ENCODE measurements at regions not wholly inside any gene's neighbourhood (a gene's known extent, or its start where the extent isn't known, plus 50 kb on each side); places are given as distances from the start of the nearest gene placed in this dataset.

DNA sequence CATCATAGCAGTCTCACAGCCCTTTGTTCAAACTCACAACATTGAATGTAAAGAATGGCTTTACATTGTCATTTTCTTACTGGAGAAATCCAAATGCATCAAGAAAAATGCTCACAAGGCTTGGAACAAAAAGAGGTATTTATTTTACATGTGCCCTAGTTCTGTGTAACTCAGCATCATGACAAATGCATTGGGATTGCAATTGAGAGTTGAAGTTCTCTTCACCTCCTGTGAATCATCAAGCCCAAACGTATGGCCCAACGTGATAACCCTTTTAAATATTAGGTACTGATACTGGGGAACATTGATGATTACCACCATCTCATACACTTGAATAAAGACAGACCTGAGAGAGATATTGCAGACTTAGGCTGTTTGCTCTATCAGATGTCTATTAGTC is 61.6 kb downstream of the GASK1B start:
- no peak overlapping the region for H3K27ac ChIP-seq (ENCODE audit: low read depth in 1 of 2, low read length in 2 of 2)
- H3K4me1 ChIP-seq (ENCODE audit: insufficient read depth, low read length) = no peaks in the 10 kb centered on the region
- H3K36me3 Mint-ChIP-seq (ENCODE audit: low read depth) = no peaks in the 10 kb centered on the region
- TF ChIP-seq, protein P1, sequence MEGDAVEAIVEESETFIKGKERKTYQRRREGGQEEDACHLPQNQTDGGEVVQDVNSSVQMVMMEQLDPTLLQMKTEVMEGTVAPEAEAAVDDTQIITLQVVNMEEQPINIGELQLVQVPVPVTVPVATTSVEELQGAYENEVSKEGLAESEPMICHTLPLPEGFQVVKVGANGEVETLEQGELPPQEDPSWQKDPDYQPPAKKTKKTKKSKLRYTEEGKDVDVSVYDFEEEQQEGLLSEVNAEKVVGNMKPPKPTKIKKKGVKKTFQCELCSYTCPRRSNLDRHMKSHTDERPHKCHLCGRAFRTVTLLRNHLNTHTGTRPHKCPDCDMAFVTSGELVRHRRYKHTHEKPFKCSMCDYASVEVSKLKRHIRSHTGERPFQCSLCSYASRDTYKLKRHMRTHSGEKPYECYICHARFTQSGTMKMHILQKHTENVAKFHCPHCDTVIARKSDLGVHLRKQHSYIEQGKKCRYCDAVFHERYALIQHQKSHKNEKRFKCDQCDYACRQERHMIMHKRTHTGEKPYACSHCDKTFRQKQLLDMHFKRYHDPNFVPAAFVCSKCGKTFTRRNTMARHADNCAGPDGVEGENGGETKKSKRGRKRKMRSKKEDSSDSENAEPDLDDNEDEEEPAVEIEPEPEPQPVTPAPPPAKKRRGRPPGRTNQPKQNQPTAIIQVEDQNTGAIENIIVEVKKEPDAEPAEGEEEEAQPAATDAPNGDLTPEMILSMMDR (IDR thresholded peaks at IDR 0.05) = no peak
- H3K36me3 ChIP-seq (ENCODE audit: insufficient read depth, low read length) = no peaks in the 10 kb centered on the region
- no peaks in the 10 kb centered on the region for H3K27me3 Mint-ChIP-seq
- no peaks in the 10 kb centered on the region for H3K4me1 Mint-ChIP-seq (ENCODE audit: low read depth)
- no peak overlapping the region for H3K27ac Mint-ChIP-seq
- H3K9me3 ChIP-seq (ENCODE audit: control insufficient read depth in 1 of 2, insufficient read depth in 1 of 2, low read length in 2 of 2) = no peaks in the 10 kb centered on the region
- H3K27me3 ChIP-seq (ENCODE audit: control insufficient read depth in 1 of 2, insufficient read depth in 2 of 2, low read length in 2 of 2) = no peaks in the 10 kb centered on the region
- no peak overlapping the region for H3K4me3 Mint-ChIP-seq
- intact Hi-C loops (cut with DNase I, micrococcal nuclease) = no loop called here
- POLR2A ChIA-PET = no interaction called here
- ATAC-seq (ENCODE audit: poor library complexity) (no peak), DNase-seq (no peak)
- H3K9me3 Mint-ChIP-seq = no peaks in the 10 kb centered on the region
- no peak overlapping the region for H3K4me3 ChIP-seq (ENCODE audit: low read length)
- CTCF ChIA-PET = no interaction called here

DNA sequence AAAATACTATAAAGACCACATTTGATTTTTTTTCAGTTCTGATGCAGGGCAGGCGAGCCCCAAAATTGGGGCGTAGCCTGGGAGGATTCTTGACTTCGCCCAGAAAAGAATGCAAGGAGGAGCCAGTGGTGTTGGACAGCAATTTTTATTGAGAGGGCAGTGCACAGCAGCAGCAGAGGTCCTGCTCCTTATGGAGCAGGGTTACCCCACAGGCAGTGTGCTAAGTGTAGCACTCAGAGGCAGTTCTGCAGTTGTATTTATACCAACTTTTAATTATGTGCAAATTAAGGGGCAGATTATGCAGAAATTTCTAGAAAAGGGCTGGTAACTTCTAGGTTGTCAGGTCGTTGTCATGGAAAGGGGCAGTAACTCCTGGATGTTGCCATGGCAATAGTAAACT is 69.9 kb downstream of the GASK1B start:
- H3K27ac ChIP-seq (ENCODE audit: low read depth in 1 of 2, low read length in 2 of 2) = no peak overlapping the region
- no peak overlapping the region for H3K4me3 ChIP-seq (ENCODE audit: low read length)
- Mint-ChIP-seq H3K27ac (no peak overlapping the region), H3K9me3 (no peaks in the 10 kb centered on the region), H3K27me3 (no peaks in the 10 kb centered on the region), H3K4me3 (no peak overlapping the region), H3K36me3 (ENCODE audit: low read depth) (no peaks in the 10 kb centered on the region), H3K4me1 (ENCODE audit: low read depth) (no peaks in the 10 kb centered on the region)
- H3K27me3 ChIP-seq (ENCODE audit: control insufficient read depth in 1 of 2, insufficient read depth in 2 of 2, low read length in 2 of 2) = no peaks in the 10 kb centered on the region
- ATAC-seq (ENCODE audit: poor library complexity) (no peak), DNase-seq (no peak)
- CTCF ChIA-PET = no interaction called here
- TF ChIP-seq, protein P1 (IDR thresholded peaks at IDR 0.05) = no peak
- H3K36me3 ChIP-seq (ENCODE audit: insufficient read depth, low read length) = no peaks in the 10 kb centered on the region
- POLR2A ChIA-PET = no interaction called here
- intact Hi-C loops (cut with DNase I, micrococcal nuclease) = no loop called here
- no peaks in the 10 kb centered on the region for H3K4me1 ChIP-seq (ENCODE audit: insufficient read depth, low read length)
- no peaks in the 10 kb centered on the region for H3K9me3 ChIP-seq (ENCODE audit: control insufficient read depth in 1 of 2, insufficient read depth in 1 of 2, low read length in 2 of 2)

DNA sequence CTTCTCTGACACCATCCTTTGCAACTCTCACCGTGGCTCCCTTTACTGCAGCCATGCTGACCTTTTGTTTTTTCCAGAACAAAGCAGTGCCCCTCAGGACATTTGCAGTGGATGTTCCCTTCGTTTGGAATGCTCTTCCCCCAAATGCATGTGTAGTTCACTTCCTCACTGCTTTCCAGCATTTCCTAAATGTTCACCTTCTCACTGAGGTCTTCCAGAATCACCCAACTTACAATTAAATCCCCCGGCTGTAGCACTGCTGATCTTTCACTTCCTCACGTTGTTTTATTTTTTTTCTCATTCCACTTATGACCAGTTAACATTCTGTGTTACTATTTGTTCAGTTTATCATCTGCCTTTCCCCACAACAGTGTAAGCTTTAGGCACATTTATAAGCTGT is 73.1 kb downstream of the GASK1B start:
- POLR2A ChIA-PET = no interaction called here
- TF ChIP-seq, protein P1 (IDR thresholded peaks at IDR 0.05) = no peak
- CTCF ChIA-PET = no interaction called here
- DNase-seq = no peak
- Mint-ChIP-seq H3K9me3 (peaks cover 2% of the 10 kb centered on the region), H3K4me1 (ENCODE audit: low read depth) (no peaks in the 10 kb centered on the region), H3K4me3 (no peak overlapping the region), H3K27me3 (no peaks in the 10 kb centered on the region), H3K27ac (no peak overlapping the region), H3K36me3 (ENCODE audit: low read depth) (no peaks in the 10 kb centered on the region)
- Histone ChIP-seq H3K4me1 (ENCODE audit: insufficient read depth, low read length) (no peaks in the 10 kb centered on the region), H3K4me3 (ENCODE audit: low read length) (no peak overlapping the region), H3K9me3 (ENCODE audit: control insufficient read depth in 1 of 2, insufficient read depth in 1 of 2, low read length in 2 of 2) (no peaks in the 10 kb centered on the region), H3K36me3 (ENCODE audit: insufficient read depth, low read length) (no peaks in the 10 kb centered on the region), H3K27me3 (ENCODE audit: control insufficient read depth in 1 of 2, insufficient read depth in 2 of 2, low read length in 2 of 2) (no peaks in the 10 kb centered on the region), H3K27ac (ENCODE audit: low read depth in 1 of 2, low read length in 2 of 2) (no peak overlapping the region)
- intact Hi-C loops (cut with DNase I, micrococcal nuclease) = no loop called here
- ATAC-seq (ENCODE audit: poor library complexity) = no peak
